OCI-LY7 (cell line): ENCODE measurements at regions not wholly inside any gene's neighbourhood (a gene's known extent, or its start where the extent isn't known, plus 50 kb on each side); places are given as distances from the start of the nearest gene placed in this dataset.

Source experiments
- BruUV-seq: library from RNA; stranded (reverse); fragments of 400-500 nt; replicated peaks from 2 replicates; lab custom pipeline; 2021; lab: Mats Ljungman, UMichigan
- CTCF ChIA-PET: fragments of 300-600 bp; sonication (Branson Sonifier 250); formaldehyde crosslinking; loops from one replicate; lab custom pipeline; 2022; ENCODE audit warnings: antibody characterized with exemption; ENCODE audit not compliant: unreplicated experiment; lab: Charles Lee
- POLR2A ChIA-PET: fragments of 300-600 bp; sonication (Branson Sonifier 250); formaldehyde crosslinking; loops from one replicate; lab custom pipeline; 2022; ENCODE audit warnings: antibody characterized with exemption; lab: Charles Lee
- DNase-seq: peaks from one replicate; pipeline ENCODE4 v3.0.0-alpha.2; 2015; ENCODE audit warnings: low spot score
- H2AFZ ChIP-seq: fragments of 200-600 bp; sonication (generic), shearing (Covaris generic); 2 replicates; pipeline ENCODE4 v1.6.1; 2014; ENCODE audit warnings: mild to moderate bottlenecking, antibody characterized with exemption, low read length, moderate library complexity
- H3K27ac ChIP-seq: fragments of 200-600 bp; sonication (generic); 2 replicates; pipeline ENCODE4 v1.5.1; 2014; ENCODE audit warnings: mixed run types, low read depth, mild to moderate bottlenecking, moderate library complexity, low read length, inconsistent platforms; ENCODE audit not compliant: poor library complexity, severe bottlenecking
- H3K36me3 ChIP-seq: fragments of 200-600 bp; sonication (generic); 2 replicates; pipeline ENCODE4 v1.6.1; 2014; ENCODE audit warnings: mild to moderate bottlenecking, antibody characterized with exemption, low read length, moderate library complexity, mixed read lengths; ENCODE audit not compliant: insufficient read depth
- H3K4me1 ChIP-seq: fragments of 200-600 bp; sonication (generic); 2 replicates; pipeline ENCODE4 v1.5.1; 2014; ENCODE audit warnings: mild to moderate bottlenecking, low read length; ENCODE audit not compliant: insufficient read depth, poor library complexity, severe bottlenecking
- H3K4me2 ChIP-seq: fragments of 200-600 bp; sonication (generic); 2 replicates; pipeline ENCODE4 v1.6.1; 2014; ENCODE audit warnings: mild to moderate bottlenecking, low read length
- H3K4me3 ChIP-seq: fragments of 200-600 bp; sonication (generic); 2 replicates; pipeline ENCODE4 v1.5.1; 2014; ENCODE audit warnings: mild to moderate bottlenecking, low read depth, low read length; ENCODE audit not compliant: poor library complexity, severe bottlenecking
- H3K79me2 ChIP-seq: fragments of 200-600 bp; sonication (generic); 2 replicates; pipeline ENCODE4 v1.6.1; 2016; ENCODE audit warnings: low read depth, mild to moderate bottlenecking, low read length, moderate library complexity, mixed read lengths; ENCODE audit not compliant: insufficient read depth
- H3K9me2 ChIP-seq: fragments of 200-600 bp; sonication (generic); 2 replicates; pipeline ENCODE4 v1.6.1; 2016; ENCODE audit warnings: mild to moderate bottlenecking, low read length, mixed read lengths; ENCODE audit not compliant: insufficient read depth
- H3K9me3 ChIP-seq: fragments of 200-600 bp; sonication (generic); 2 replicates; pipeline ENCODE4 v1.6.1; 2014; ENCODE audit warnings: mild to moderate bottlenecking, mixed run types, low read length, mixed read lengths
- H4K20me1 ChIP-seq: fragments of 200-600 bp; sonication (generic); 2 replicates; pipeline ENCODE4 v1.6.1; 2014; ENCODE audit warnings: mild to moderate bottlenecking, antibody characterized with exemption, low read length, moderate library complexity, mixed read lengths; ENCODE audit not compliant: insufficient read depth
- CTCF ChIP-seq: fragments of 200-600 bp; sonication (generic); conservative IDR thresholded peaks from 2 replicates; pipeline ENCODE4 v1.5.1; 2014; ENCODE audit warnings: mild to moderate bottlenecking, antibody characterized with exemption, low read length, moderate library complexity, mixed read lengths
- EZH2phosphoT487 ChIP-seq: fragments of 200-600 bp; sonication (generic); IDR thresholded peaks from 2 replicates; pipeline ENCODE4 v1.6.1; 2018; ENCODE audit warnings: low read depth, borderline replicate concordance, mild to moderate bottlenecking, mixed run types, antibody characterized with exemption, low read length, moderate library complexity, mixed read lengths
- intact Hi-C: fragments of 100-400 bp; cut with micrococcal nuclease; formaldehyde crosslinking; loops from one replicate; pipeline ENCODE4 v1.10.0; 2022; ENCODE audit not compliant: unreplicated experiment

GRCh38 chr10:111354859-111355258 lies 278.0 kb downstream of the ADRA2A start:
- H3K9me3 ChIP-seq: no peaks in the 10 kb centered on the region
- TF ChIP-seq CTCF: no peak
- TF ChIP-seq EZH2phosphoT487: no peak
- no peaks in the 10 kb centered on the region for H4K20me1 ChIP-seq
- intact Hi-C loops: no loop called here
- no TSS peak for BruUV-seq
- H3K9me2 ChIP-seq: no peaks in the 10 kb centered on the region
- ChIA-PET POLR2A (interaction anchor here (0.8 kb wide), 1 partner anchor 11 kb away, joined by 3 read pairs; no protein-coding TSS in a partner anchor), CTCF (no interaction called here)
- H3K36me3 ChIP-seq: no peaks in the 10 kb centered on the region
- H2AFZ ChIP-seq: no peak overlapping the region
- no peaks in the 10 kb centered on the region for H3K79me2 ChIP-seq
- no peak for DNase-seq
- H3K4me1 ChIP-seq: no peaks in the 10 kb centered on the region
- H3K4me3 ChIP-seq: no peak overlapping the region
- no peak overlapping the region for H3K27ac ChIP-seq
- H3K4me2 ChIP-seq: no peak overlapping the region

GRCh38 chr10:111356571-111356970 lies 279.7 kb downstream of the ADRA2A start:
- Histone ChIP-seq H3K9me3 (no peaks in the 10 kb centered on the region), H3K4me3 (no peak overlapping the region), H4K20me1 (no peaks in the 10 kb centered on the region), H2AFZ (no peak overlapping the region), H3K36me3 (no peaks in the 10 kb centered on the region), H3K4me2 (no peak overlapping the region), H3K27ac (no peak overlapping the region), H3K79me2 (no peaks in the 10 kb centered on the region), H3K4me1 (no peaks in the 10 kb centered on the region), H3K9me2 (no peaks in the 10 kb centered on the region)
- intact Hi-C loops: no loop called here
- POLR2A ChIA-PET: no interaction called here
- DNase-seq: no peak
- BruUV-seq: no TSS peak
- CTCF ChIA-PET: no interaction called here
- TF ChIP-seq EZH2phosphoT487: no peak
- no peak for TF ChIP-seq CTCF

- POLR2A ChIA-PET: interaction anchor here (0.7 kb wide), 1 partner anchor 555 kb away, joined by 7 read pairs; no protein-coding TSS in a partner anchor
- H2AFZ ChIP-seq: no peak overlapping the region
- H3K27ac ChIP-seq: no peak overlapping the region
- TF ChIP-seq EZH2phosphoT487 (no peak), CTCF (no peak)
- H4K20me1 ChIP-seq: no peaks in the 10 kb centered on the region
- no TSS peak for BruUV-seq
- no peak for DNase-seq
- H3K9me3 ChIP-seq: no peaks in the 10 kb centered on the region
- no peak overlapping the region for H3K4me2 ChIP-seq
- H3K79me2 ChIP-seq: no peaks in the 10 kb centered on the region
- H3K4me3 ChIP-seq: no peak overlapping the region
- CTCF ChIA-PET: interaction anchor here (0.6 kb wide), 1 partner anchor 99 kb away, joined by 3 read pairs; no protein-coding TSS in a partner anchor
- H3K4me1 ChIP-seq: no peaks in the 10 kb centered on the region
- H3K36me3 ChIP-seq: no peaks in the 10 kb centered on the region
- no peaks in the 10 kb centered on the region for H3K9me2 ChIP-seq
- intact Hi-C loops: no loop called here
These were observed 281.0 kb downstream of the ADRA2A start for GRCh38 chr10:111357859-111358258.
